ENCODE measurements at regions not wholly inside any gene's neighbourhood (a gene's known extent, or its start where the extent isn't known, plus 50 kb on each side); places are given as distances from the start of the nearest gene placed in this dataset.

DNA sequence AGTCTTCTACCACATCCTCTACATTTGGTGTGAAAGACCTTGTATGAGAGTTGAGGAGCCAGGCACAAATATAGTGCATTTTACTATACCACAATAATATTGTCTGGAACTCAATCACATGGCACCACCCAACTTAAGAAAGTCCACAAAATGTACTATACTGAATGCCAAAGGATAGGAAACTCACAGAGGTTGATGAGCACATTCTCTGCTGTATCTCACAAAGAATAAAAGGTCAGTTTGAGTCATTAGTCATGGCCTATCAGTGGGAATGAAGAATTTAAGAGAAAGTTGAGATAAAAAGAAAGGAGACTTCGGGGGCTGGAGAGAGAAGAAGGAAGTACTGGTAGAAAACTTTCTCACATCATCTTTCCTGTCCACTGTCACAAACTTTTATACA, 134.3 kb downstream of the RDH14 start:
- DNase-seq (ENCODE audit: low read depth in 2 of 2): no peak

DNA sequence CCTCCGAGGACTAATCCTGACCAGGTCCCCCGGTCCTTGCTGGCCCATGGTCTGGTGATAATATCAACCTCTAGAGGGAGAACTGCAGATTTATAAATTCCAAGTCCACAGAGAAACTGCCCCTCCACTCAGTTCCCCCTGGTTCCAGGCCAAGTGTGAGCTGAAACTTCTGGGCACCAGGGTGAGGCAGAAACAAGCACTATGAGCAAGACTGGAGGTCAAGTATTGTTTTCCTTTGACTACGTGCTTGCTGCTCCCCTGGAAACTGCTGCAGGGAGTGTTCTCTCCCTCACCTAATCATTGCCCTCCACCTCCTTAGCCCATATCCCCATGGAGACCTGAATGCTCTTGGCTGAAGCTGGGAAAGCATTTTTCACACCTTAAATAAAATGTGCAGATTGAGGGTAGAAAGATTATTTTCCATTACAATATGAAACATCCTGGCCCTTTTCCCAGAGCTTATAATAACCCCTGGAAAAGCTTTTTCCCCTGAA, 135.2 kb downstream of the RDH14 start:
- DNase-seq (ENCODE audit: low read depth in 2 of 2): no peak

DNA sequence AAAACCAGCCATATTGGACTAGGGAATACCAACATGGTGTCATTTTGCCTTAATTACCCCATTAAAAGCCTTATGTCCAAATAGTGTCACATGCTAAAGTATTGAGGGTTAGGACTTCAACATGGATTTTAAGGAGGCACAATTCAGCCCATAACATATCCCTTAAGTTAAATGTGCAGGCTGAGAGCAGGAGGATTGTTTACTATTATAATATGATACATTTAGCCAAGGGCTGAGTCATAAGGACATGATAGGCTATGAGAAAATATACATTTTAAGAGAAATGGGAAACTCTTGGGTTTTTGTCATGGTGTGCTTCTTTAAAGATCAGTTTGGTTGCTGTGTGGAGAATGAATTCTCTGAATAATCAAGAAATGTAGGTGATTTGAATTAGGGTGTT, 136.8 kb downstream of the RDH14 start:
- no peak for DNase-seq (ENCODE audit: low read depth in 2 of 2)

DNA sequence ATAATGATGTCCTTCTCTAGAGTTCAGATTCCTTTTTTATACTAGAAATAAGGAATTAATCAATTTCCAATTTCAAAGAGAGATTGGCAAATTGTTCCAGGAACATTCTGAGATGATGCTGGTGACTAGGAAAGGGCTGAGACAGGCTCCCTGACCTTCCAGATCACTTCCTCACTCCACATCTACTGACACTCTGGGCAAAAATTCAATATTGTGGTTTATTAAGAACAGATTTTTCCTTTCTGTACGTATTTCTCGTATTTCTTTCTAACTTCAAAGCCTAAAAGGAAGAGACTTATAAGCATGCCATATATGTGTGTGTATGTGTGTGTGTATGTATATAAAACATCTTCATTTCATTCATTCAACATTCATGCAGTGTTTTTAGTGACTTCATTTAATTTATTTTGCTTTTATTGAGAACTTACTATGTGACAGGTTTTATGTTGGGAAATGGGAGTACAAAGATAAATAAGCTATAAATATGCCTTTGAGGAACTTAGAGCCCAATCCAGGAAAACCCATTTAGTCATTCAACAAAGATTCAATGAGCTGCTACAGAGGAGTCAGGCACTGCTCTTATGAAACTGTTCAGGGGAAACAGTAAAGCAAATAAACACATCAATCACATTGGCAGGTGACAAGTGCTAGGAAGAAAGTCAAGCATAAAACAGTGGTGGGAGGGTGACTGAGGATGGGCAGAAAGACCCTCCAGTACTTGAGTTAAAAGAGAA, 137.9 kb downstream of the RDH14 start:
- DNase-seq (ENCODE audit: low read depth in 2 of 2): peak in 1 of 2 donors; percentile 20

DNA sequence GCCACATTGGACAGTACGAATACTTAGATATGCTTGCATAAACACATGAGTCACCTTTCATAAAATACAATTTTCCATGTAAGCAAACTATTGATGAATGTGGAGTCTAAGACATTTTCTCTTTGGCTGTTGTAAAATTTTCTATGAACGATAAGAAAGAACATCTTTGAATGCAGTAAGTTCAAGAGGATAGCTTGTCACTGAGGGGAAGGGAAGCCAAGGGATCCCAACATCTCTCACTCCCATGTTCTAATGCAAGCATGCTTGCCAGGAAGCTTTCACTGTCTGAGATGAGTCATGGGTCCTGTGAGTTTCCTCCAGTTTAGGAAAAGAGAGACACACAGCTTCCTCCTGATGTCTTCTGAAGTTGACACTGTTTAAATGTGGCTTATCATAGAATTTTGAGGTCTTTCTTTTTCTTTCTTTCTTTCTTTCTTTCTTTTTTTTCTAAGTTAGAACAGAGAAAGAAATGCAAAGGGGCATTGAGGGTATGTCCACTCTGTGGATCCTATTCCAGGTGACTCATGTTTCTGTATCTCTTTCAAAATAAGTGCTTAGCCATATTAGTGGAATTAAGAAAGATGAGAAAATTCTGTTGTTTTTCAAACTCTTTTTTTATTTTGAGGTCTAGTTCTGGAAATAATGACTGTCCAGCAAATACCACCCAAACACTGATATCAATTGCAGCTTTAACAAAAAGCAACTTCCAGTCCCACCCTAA, 146.6 kb downstream of the RDH14 start:
- DNase-seq (ENCODE audit: low read depth in 2 of 2): peak; percentile 22 to 86

DNA sequence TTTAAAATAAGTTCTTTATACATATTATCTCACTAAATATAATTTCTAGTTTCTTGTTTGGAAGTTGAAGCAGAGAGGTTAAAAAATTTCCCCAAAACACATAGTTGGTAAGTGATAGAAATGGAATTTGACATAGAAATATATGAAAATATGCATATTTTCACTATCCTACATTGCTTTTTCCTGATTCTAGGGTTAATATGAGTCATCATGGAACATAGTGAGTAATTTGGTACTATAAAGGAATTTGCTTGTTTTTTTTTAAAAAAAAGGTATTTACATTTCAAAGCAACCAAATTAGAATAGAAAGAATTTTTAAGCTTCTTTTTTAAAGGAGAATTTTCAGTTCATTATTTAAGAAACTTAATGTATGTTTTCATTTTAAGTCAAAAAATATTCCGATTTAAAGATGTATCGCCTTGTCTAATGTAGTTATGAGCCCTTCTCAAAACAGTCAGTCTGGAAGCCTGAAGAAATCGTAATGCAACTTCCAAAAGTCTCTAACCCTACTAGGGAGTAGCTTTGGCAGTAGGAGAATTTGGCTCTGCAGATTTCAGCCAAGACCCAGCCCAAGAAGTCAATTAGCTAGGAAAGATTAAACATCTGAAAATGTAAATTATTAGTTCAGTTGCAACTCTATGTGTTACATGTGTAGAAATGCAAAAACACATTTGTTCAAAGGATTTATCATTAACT, 147.3 kb downstream of the RDH14 start:
- DNase-seq (ENCODE audit: low read depth in 2 of 2): peak; percentile 37 to 59

DNA sequence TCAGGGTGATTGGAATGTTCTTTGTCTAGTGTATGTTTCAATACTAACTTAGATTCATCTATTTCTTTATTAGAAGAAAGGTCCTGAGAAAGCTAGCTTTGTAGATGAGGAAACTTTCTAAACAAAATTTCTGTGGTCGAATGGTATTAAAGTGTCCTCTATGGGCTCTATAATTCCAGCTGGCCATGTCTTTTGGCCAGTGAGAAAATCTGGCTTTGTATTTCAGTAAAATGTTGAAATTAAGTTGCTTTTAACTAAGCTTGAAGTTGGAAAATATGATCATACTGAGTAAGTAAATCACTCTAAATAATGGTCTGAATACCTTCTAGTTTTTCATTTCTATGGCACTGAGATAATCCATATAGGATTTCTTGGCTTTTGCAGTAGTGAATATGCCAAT, 148.8 kb downstream of the RDH14 start:
- no peak for DNase-seq (ENCODE audit: low read depth in 2 of 2)

DNA sequence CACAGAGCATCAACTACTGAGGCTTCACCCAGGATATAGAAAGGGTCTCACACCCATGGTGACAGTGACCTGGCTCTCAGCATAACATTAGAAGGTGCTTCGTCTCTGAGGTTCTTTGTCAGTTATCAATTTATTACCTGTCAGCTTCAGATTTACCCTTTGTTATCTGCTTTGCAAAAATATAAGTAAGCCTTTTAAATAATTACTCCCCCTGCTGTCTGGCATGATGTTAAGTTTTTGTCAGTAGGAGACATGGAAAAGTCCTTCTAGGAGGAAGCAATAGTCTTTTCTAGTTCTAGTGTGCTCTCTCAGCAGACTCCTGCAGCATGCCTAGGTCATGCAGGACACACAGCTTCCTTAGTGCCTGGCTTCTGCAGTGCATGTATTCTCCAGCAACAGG, 149.9 kb downstream of the RDH14 start:
- DNase-seq (ENCODE audit: low read depth in 2 of 2): no peak

DNA sequence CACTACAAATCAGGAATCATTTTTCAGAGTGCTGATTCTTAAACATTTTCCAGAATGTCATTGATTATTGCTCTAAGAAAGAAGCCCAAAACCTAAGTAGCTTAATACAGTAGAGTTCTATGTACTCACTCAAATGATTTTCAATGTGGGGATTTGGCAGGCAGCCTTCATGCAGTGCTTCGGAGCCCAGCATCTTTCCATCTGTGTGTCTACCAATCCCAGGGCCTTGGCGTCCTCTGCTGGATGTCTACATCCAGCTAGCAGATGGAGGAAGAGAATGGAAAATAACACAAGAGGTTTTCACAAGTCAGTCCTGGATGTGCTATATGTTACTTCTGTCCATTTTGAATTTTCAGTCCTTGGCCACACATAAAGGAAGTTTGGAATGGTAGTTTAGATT, 151.8 kb downstream of the RDH14 start:
- DNase-seq (ENCODE audit: low read depth in 2 of 2): no peak

DNA sequence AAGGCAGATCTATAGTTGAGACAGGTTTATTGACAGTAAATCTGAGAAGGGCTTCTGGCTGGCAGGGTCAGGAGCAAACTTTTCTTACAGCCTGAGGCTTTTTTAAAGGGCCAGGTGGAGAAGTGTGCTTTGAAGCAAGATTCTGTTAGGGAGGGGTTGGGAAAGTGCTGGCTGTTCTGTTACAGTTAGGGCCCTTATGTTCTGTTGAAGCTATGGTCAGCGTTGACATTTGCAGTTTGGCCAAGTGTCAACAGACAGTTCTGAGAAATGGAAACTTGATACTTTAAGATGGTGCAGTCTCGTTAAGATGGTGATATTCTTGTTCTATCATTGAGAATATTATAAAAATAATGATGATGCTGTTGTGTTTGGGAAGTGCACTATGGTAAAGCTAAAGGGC, 154.2 kb downstream of the RDH14 start:
- DNase-seq (ENCODE audit: low read depth in 2 of 2): no peak

DNA sequence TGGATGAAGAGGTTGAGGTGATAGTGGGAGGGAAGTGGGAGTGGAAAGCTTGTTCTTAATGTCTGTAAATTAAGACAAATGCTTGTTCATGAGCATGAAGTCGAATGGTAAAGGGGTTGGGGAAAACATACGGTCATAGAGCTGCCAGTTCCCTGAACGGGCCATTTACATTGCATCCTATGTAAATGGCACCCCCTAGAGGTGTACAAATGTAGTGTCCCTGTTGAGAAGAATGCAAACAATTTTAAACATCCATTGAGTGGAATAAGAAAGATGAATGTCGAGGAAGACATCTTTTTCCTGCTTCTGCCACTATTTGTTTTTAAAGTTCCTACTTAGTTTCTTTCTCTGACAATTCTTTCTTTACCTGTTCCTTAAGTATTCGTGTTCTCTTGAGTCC, 155.7 kb downstream of the RDH14 start:
- no peak for DNase-seq (ENCODE audit: low read depth in 2 of 2)

DNA sequence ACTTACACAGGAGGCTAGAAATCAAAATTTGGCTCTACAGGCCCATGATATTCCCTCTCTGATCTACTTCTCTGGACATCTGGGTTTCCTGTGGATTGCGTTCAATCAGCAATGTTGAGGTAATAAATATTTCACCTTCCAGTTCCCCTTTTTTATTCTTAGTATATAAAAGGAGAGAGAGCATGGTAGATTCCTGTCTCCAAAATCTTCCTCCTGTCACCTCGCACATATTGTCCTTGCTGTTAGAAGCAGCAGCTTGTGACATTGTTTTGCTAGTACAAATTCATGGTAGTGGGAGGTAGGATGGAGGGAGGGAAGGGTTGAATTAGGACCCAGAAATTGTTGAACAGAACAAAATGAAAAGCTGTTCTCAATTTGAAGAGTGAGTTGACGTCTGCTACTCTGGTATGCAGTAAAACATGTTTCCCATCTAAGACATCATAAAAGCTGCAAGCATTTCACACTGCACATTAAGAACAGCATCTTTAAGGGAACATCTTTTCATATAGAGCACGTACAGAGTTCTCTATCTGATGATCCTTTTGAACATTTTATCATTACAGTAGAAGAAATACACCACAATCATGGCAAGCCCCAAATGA, 156.4 kb downstream of the RDH14 start:
- DNase-seq (ENCODE audit: low read depth in 2 of 2): no peak

DNA sequence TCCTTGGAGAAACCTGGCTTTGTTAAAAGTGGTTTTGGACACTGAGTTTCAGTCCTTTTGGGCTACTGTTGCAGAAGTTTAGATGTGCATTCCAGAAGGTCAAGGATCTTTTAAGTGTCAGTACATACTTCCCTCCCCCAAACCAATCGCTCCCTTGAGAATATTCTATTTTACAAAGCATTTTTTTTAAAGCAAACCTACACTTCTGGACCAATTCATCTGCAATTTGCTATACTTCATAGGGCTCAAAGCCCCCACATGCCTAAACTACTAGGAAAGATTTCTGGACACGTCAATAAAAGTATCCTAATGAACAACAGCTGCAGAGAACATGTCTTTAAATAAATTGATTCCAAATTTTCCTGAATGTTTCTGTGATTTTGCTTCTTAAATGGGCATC, 157.6 kb downstream of the RDH14 start:
- no peak for DNase-seq (ENCODE audit: low read depth in 2 of 2)

DNA sequence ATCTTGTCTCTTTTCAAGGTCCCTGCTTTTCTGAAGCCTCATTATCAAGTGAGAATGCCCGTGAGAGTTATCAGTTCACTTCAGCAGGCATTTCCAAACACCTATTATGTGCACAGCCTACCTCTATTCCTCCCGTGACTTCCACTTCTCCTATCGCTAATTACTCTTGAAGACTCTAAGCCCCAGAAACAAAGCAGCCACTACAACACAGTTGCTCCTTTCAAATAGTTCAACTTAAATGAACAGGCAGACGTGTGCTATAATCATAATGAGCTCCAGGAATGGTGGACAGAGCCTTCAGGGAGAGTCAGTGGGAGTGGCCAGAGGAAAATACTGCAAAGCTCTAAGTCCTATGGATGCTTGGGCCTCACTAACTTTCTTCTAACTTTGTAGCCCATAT, 159.0 kb downstream of the RDH14 start:
- no peak for DNase-seq (ENCODE audit: low read depth in 2 of 2)

DNA sequence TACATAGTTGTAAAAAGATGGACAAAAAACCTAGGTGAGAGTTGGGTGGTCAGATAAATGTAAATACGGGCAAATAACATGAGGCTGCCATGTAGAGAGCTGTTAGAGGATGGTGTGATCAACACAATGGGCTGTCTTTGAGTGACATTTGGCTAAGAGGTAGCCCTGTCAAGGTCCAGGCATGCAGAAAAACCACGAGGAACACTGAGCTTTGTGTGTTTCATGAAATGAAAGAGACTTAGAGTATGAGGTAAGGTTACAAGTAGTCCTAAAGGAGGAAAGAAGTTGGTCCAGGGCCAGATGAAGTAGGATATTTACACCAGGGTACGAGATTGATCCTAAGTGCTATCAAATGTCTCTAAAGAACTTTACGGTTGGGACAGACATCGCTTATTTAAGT, 160.9 kb downstream of the RDH14 start:
- DNase-seq (ENCODE audit: low read depth in 2 of 2): no peak

DNA sequence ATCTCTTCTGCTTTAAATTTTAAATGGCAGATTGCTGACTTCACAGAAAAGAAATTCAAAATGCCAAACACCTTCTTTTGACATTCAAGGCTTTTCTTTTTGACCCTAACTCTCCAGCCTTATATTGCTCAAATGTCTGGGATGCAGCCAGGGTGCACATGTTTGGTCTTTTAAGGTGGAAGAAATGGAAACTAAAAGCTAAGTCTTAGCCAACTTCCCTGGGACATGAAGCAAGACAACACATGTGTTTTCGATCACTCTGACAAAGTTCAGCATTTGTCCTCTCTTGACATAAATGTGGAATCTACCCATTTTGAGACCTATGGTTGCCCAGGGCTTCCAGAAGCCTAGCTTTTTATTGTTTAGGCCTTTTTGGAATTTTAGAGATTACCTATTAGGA, 161.6 kb downstream of the RDH14 start:
- DNase-seq (ENCODE audit: low read depth in 2 of 2): no peak

DNA sequence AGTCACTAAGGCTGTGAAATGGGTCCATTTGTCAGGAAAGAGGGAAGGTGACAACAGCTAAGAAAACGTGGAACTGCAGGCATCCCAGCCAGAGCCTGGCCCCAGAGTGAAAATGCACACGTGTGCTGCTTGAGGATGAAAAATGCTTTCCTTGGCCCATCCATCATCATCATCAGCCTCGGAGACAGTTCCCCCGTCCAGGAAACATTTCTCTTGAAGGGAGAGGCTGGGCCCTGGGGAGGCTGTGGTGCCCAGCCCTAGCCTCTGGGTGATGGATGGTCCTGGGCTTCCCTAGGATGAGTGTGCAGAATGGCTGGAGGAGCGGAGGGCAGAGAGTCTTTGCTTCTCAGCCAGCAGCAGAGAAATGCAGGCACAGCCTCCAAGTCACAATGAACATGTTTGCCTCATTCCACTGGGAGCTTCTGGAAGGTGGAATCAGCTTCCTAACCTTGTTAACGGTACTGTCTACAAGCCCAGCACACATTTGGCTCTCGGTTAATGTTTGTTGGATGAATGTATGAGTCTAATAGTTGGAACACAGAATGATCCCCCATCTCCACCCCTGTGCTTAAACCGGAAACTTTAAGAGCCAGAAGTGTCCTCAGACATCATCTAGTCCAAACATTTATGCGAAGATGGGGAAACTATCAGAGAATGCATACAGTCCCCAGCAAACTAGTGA, 164.0 kb downstream of the RDH14 start:
- DNase-seq (ENCODE audit: low read depth in 2 of 2): no peak

DNA sequence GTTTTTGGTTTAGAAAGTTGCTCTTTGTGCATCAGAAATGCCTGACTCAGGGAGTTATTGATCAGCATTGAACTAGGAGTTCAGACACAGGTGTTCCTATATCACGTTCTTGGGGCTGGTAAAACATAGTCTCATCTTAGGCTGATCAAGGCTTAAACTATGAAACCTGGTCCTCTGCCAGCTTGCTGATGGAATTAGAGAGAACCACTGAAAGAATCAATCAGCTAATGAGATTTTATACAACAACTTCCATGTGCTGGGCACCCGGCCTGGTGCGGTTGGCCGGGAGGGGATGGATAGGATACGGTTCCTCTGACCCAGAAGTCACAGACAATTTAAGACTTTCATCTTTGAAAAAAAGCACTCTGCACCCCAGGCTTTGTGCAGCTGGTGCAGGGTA, 164.9 kb downstream of the RDH14 start:
- no peak for DNase-seq (ENCODE audit: low read depth in 2 of 2)

DNA sequence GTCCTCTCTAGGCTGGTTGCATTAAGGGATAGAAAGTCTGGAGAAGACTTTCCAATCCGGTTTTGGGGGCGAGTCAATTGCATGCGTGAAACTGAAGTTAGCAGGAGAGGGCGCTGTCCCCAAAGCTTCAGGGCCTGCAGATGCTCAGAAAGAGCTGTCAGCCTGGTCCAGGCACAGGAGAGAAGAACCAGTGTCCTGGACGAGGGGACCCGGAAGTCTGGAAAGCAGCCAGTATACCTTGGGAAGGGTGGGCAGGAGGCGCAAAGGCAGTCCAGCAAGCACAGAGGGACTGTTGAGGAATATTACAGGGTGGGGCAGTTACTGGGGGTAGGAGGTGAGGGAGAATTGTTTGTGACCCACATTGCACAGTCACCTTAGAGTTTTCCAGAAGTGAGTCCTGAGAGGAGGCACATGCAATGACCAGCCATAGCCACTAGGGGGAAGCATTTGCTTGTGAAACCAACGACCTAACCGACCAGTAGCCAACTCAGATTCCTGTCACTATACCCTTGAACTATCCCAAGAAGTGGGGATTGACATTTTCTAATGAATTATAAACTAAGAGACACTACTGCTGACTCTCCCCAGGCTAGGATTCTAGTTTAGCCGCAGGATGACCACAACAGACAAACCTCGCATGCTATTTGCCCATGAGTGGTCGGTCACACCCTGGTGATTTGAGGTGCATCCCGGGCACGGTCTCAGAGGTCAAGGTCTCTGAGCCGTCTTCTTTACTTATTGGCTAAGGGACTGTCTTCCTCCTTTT, 172.8 kb downstream of the RDH14 start:
- DNase-seq (ENCODE audit: low read depth in 2 of 2): peak; percentile 65 to 80

DNA sequence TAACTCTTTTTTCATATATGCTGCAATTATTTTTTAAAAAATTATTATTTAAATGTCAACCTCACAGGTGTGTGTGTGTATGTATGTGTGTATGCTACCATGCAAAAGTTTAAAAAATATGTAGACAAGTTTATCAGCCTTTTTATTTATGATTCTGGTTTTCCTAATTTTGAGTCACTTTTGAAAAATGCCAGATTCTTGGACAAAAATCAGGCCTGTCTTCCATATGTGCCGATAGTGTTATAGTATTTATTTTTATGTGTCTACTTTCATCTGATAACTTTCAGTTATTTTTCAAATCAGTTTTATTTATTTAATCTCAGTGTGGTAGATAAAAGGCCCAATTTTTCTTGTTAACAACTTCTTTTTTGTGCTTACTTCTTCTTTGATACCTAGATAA, 176.2 kb downstream of the RDH14 start:
- DNase-seq (ENCODE audit: low read depth in 2 of 2): no peak

DNA sequence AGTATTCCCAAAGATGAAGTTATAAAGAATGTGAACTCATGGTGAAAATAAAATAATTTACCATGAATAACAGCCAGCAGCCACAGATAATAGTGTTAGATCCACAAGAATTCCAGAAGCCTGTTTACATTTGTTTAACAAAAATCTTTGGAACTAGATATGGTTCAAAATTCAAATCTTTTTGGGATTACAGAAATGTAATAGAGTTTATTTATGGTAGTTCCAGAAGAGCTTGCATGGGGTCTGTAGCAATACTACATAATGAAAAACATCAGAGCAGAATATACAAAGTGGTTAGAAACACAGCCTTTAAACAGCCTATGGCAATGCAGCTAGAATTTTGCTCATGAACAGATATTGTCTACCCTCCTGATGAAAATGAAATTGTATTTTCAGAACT, 179.1 kb downstream of the RDH14 start:
- no peak for DNase-seq (ENCODE audit: low read depth in 2 of 2)

All from dermis microvascular lymphatic vessel endothelial cell (primary cell).